GM19467 (cell line): ENCODE measurements at regions not wholly inside any gene's neighbourhood (a gene's known extent, or its start where the extent isn't known, plus 50 kb on each side); places are given as distances from the start of the nearest gene placed in this dataset.
"Not testable (repeated sequence)": the region's sequence is repeated elsewhere in the genome, so short reads cannot be mapped to it uniquely, and the experiment has no call there.

Experiments used
- ATAC-seq: cut with Tn5 transposase; IDR thresholded peaks from one replicate; pipeline ENCODE4 v1.9.1; 2021; ENCODE audit warnings: mild to moderate bottlenecking, moderate library complexity; ENCODE audit not compliant: unreplicated experiment

DNA sequence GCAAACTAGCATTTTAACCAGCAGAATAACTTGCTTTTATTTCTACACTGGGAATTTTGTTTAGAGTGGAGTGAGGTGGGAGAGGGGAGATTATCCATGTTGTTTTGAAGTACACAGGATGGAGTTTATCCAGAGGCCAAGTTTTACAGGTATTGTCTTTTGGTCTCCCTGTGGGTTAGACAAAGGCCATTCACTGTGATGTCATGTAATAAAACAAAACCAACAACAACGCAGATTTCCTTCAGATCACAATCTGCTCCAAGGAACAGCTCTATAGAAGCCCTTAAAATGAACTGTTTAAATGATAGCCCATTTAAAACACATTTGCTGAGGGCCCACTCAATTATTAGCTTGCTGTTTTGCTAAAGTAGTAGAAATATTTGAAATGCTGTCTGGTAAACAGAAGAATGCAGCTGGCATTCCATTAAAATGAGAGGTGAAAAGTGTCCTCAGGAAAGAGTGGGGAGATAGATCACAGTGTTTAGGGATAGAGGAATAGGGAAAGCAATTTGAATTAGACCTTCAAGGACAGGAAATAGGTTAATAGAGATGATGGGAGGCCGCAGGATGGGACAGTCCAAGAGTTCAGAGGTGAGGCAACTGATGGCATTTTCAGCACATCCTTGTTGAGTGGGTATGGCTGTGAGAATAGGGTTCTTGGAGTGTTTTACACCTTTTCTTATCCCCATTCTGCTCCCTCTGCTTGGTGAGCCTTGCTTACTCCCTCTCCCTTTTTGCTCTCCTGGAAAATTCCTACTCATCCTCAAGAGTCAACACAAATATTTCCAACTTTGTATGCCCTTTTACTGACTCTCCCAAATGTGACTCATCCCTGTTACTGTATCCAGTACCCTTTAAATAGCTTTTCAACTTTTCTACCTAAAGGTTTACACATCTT, 140.1 kb upstream of the NR3C1 start:
- no peak for ATAC-seq

DNA sequence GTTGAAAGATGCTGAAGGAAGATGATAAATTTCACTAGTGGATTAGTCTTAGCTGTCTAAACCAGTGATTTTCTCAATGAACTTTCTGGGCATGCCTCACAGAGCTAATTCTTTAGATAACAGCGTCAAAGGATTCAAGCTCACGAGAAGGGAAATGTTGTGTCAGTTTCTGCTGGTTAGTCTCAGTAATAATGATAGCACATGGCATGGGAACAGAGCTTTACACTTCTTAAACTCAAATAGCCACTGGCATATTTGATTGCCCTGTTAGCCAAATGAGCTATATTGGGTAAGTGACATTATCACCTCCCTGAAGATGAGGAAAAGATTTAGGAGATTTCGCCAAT, 139.3 kb upstream of the NR3C1 start:
- no peak for ATAC-seq

DNA sequence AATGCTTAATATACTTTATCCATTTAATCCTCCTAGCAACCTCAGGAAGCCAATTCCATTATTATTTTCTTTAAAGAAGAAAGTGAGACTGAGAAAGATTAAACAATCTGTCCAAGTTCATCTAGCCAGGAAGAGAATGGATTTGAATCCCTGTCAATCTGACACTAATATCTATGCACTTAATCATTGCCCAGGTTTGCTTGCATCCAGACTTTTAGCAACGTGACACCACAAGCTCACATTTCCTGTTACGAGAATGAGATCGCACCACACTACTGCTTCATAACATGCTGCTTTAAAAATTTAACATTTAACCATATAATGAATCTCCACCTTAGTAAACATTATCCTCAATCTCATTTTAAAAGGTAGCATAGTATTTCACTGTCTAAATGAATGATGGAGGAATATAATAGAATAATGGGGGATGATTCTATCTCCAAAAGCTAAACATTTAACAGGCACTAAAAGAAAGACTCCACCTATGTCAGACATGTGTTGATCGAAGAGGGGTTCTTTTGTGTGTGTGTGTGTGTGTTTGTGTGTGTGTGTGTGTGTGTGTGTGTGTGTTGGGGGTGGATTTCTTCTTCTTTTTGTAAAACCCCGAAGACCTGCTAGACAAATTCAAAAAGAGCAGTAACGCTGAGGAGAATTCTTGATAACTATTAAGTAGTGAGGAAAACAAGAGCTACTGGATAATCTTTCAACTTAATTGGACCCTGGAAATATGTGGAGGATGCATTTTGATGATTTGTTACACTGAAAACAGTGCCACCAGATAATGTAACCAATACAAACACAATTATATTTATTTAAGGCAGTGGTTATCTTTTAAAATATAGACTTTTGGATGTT, 138.7 kb upstream of the NR3C1 start:
- ATAC-seq, result no peak

DNA sequence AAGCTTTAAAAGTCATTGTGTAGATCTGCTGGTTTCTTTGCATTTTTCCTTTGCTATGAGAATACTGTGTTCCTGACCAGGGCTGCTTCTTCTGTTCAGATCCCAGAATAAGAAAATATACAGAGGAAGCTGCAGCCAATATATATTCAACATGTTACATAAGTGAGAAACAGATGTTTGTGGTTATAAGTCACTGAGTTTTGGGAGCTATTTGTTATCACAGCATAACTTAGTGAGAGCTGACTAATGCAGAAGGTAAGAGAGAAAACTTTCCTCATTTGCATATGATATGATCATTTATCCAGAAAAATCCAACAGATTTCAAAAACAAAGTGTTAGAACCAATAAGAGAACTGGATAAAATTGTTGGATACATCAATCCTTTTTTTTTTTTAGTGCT, 136.3 kb upstream of the NR3C1 start:
- ATAC-seq, result no peak

DNA sequence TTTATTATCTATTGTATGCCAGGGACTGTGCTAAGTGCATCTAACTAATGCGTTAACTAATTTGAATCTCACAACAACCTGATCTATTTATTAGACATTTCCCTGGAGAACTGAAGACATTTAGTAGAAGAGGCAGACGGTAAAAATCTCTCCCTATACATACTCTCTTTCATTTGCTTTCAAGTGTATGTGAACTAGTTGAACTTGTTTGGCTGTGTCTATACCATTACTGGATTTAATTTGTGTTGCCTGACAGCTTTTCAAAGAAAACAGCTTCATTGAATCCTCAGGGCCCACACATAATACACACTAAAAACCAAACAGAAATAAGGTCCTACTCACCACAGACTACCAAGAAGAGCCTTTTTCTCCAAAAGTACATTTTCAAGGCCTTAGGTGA, 133.6 kb upstream of the NR3C1 start:
- no peak for ATAC-seq

DNA sequence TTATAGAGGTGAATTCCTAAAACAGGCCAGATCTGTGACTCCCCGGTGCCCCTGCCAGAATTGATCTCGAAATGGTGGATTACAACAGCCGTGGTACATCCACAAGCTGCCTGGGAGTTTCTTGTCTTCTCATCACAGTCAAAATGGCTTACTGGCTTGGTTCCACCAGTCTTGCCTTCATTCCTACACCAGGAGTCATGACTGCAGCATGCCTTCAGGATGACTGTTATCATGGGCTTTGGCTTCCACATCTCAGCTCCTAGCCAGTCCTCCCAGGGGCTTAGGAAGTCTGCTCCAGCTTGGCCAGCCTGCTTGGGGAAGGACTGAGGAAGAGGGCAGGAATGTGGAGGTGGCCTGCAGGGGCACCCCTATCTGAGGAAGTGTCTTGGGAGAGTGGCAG, 132.9 kb upstream of the NR3C1 start:
- ATAC-seq, result no peak

DNA sequence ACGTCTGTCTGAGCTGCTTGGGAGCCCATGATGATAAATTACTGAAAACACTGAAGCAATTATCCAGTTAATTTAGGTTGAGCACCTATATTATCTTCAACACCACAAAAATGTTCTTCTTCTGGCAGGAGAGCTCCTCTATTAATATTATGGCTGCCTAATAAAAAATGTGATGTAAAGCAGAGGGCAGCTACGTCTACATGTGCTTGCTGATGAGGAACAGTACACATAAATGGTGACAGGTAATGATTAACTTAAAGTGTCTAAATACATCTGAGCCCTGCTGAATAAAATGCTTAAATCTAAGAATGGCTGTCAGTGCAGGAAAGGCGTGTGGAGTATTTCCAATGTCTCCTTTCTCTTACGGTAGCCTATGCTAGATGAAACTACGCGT, 131.3 kb upstream of the NR3C1 start:
- ATAC-seq, result no peak

DNA sequence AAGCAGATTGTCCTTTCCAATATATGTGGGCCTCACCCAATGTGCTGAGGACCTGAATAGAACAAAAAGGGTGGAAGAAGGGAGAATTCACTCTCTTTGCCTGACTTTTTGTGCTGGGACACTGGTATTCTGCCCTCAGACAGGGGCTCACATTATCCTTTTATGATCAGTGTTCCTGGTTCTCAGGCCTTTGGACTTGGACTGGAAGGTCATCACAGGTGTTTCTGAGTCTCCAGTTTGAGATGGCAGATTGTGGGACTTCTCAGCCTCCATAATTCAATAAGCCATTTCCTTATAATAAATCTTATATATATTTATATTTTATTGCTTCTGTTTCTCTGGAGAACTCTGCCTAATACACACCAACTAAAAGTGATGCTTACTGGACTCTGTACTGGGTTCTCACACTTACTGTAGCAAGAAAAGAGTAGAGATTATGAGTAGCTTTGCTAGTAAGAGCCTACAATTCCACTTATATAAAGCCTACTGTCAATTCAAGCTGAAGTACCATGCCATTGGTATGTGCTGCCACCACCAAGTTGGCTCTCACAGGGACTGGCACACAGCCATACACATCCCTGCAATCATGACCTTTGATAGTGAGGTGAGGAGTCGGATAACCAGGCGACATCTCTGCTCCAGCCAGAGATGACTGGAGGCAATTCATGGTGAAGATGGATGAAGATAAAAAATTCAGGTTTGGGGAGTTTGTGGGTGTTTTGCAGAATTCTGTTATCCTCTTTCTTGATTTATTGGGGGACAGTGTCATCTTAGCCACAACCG, 130.7 kb upstream of the NR3C1 start:
- ATAC-seq, result no peak

DNA sequence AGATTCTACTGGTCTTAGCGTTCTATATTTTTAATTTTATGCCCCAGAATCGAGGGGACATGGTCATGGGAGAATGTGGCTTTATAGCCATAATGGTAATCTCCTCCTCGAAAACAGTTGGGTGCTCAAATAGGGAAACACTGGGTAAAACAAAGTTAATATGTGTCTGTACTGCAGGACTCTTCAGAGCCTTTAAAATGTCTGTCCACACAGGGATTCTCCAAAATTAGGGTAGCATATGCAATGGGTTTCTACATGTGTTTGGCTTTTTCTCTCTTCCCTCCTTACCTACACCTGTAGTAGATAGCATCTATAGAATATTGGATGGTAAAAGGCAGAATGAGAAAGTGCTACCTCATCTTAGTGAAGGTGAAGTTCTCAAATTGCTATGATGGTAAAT, 130.0 kb upstream of the NR3C1 start:
- ATAC-seq, result no peak

DNA sequence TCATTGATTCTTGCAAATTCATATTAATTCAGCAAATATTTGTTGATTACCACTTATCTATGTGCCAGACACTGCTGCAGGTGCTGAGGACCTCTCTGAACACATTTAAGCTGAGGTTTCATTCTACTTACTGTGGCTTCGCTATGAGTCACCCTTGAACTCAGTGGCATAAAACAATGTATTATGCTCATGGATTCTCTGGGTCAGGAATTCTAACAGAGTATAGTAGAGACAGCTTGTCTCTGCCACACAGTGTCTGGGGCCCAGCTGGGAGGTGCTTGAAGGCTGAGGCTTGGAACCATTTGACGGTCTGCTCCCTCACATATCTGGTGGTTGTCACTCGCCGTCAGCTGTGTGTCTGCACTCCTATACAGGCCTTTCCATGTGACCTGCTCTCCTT, 124.3 kb upstream of the NR3C1 start:
- ATAC-seq, result no peak

DNA sequence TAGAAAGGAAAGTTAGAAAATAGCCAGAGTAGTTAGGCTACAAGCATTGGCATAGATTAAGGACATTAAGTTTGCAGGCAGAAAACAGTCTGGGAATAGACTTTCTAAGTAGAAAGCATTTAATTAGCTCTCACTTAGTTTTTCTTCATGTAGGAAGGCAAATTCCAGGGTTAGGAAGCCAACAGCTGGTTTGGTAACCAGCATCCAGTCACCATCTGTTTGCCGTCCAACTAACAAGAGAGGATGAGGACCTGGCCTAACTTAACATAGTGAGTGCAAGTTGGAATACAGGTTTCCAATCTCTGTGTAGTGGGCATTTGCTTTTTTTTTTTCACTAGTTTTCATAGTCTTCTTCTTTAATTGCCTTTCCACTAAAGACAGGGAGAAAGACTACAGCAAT, 121.7 kb upstream of the NR3C1 start:
- no peak for ATAC-seq

DNA sequence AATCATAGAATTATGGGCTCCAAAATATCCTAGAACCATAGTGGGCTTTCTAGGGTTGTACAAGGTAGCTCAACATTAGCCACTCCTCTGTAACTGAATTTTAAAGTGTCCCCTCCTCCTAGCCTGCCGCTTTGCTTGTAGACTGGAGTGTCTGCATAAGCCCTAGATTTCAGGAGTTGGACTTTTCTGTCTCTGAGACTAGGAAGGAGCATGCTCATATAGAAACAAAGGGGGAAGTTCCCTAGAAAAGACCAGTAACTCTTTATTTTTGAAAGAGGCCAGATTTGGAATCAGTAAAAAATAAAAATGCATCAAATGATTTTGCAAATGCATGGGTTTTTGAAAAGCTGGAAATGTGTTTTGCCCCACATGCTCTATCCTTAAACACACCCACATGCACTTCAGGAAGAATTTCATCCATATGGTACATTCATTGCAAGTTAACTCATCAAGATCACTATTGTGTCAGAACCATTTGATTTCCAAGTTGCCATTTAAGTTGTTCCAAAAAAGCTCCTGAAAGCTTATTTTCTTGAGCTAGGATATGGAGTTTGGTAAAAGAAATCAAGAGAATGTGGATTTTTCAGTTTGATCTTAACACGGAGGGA, 121.0 kb upstream of the NR3C1 start:
- ATAC-seq, result no peak

DNA sequence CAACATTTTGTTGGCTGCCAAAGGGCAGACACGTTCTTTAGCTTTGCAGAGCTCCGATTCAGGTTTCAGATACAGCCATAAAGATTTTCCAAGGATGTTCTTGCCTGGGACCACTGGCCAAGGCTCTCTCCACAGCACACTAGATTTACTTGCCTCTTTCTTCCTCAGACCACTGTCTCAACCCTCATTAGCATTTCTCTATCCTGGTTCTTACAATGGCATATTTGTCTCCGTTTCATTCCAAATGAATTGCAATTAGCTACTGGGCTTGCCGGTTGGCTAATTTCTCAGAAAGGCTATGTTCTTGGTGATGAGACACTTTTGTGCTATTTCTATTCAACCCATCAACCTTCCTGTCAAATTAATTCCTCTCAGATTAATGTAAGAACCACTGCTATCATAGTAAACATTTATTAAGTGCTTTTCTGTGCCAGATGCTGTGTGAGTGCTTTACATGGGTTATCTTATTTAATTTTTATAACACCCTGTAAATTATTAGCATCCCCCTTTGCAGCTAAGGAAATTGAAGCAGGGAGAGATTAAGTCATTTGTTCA, 118.4 kb upstream of the NR3C1 start:
- ATAC-seq, result no peak

DNA sequence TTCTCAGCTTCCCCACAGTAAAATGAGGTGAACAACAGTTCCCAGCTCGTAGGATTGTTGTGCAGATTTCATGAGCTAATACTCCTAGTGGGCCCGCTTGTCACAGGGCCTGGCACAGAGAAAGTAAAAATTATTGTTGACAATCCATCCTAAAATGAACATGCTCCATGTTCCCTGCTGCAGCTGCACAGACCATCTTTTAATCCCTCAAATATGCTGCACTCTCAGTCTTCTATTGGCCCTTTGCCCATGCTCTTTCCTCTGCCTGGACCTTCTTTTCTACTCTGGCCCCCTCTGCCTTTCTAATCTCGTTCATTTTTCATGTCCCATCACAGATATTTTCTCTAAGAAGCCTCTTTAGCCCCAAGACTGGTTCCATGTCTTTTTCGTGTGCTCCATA, 117.7 kb upstream of the NR3C1 start:
- ATAC-seq, result no peak

DNA sequence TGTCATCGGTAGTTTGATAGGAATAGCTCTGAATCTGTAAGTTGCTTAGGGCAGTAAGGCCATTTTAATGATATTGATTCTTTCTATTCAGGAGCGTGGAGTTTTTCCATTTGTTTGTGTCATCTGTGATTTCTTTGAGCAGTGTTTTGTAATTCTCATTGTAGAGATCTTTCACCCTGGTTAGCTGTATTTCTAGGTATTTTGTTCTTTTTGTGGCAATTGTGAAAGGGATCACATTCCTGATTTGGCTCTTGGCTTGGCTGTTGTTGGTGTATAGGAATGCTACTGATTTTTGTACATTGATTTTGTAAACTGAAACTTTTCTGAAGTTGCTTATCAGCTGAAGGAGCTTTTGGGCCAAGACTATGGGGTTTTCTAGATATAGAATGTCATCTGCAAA, 115.7 kb upstream of the NR3C1 start:
- not testable (repeated sequence) for ATAC-seq

DNA sequence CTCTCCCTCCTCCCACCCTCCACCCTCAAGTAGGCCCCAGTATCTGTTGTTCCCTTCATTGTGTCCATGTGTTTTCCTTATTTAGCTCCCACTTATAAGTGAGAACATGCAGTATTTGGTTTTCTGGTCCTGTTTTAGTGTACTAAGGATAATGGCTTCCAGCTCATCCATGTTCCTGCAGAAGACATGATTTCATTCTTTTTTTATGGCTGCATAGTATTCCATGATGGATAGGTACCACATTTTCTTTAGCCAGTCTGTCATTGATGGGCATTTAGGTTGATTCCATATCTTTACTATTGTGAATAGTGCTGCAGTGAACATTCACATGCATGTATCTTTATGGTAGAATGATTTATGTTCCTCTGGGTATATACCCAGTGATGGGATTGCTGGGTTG, 114.3 kb upstream of the NR3C1 start:
- not testable (repeated sequence) for ATAC-seq

DNA sequence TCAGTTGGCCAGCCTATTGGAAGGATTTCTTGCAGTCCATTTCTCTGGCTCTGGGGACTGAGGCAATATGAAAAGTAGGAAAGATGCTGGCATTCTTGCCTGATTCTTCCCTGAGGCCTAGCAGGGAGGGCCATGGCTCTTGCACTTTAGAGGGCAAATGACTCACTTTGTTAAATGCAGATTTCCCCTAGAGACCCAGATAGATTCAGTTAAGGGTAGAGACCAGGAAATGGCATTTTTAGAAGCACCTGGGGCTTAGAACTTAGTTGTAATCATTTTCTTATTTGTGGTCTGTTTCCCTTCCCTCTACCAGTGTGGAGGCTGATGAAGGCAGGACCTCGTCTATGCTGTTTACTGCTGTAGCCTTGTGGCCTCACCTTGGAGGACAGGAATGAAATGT, 112.8 kb upstream of the NR3C1 start:
- no peak for ATAC-seq

DNA sequence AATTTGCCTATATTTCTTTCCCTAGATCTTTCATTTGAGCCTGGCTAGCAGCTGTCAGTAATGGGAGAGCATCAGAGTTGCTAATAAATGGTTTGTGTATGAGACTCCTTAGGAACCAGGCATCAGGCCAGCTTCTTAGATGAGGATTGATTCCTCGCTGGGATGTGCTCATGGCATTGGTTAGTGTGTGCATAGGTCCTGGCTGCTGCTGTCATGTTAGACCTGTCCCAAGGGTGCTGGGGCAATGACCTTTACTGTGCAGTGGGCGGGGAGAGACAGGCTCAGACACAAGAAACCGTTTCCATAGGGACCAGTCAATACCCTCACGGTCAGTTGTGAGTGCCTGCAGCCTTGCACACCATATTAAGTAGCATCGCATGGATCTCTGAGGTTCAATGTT, 112.3 kb upstream of the NR3C1 start:
- ATAC-seq, result no peak

DNA sequence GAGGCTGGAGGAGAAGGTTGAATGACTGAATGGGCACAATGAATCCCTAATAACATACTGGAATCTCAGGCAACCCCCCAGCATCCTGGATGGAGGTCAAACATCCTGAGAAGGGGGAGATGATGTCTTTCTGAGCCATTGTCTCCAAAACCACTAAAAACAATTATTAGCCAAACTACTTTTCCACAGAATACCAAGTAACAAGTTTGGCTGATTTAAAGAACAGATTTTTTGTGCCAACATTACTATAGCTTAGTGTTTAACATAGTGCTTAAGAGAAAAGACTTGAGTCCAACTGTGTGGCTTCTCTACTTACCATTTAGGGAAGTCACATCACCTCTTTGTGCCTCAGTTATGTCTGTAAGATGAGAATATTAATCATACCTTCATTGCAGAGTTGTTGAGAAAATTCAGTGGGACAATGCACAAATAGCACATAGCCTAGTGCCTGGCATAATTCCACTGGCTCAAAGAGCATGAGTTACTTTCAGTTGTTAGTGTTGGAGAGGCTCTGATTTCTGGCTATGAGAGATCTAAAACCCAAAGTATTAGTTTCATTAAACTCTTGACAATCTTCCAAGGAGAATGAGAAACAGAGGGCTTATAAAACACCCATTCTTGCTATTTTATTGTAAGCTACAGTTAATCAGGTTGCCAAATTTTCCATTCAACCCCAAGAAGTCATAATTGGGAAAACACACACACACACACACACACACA, 111.3 kb upstream of the NR3C1 start:
- ATAC-seq, result no peak

DNA sequence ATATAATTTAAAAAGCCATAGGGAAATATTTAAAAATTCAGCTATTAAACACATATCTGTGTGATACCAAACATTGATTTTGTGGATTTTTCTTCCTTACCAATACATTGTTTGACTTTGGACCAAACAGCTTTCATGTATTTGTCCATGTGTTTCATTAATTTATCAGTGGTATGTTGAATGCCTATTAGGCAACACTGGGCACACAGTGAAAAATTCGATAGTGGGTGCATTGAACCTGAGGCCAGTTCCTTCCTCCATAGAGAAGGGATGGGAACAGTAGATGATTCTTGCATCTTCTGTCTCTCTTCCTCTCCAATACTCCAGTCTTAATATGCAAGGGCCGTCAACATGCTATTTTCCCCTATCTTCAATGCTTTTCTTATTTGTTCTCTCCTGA, 110.2 kb upstream of the NR3C1 start:
- ATAC-seq, result no peak
